Sigmoid colon (tissue), 4 donors: ENCODE measurements at regions not wholly inside any gene's neighbourhood (a gene's known extent, or its start where the extent isn't known, plus 50 kb on each side); places are given as distances from the start of the nearest gene placed in this dataset.

ENCODE experiments used
- CTCF ChIP-seq, 4 experiments: fragments of 450-650 bp in 3 of 4; fragments of 200-600 bp in 1 of 4; IDR thresholded peaks; one replicate each; pipeline ENCODE4 v1.5.1; 2016 to 2019; ENCODE audit warnings: antibody characterized with exemption in 4 of 4, mild to moderate bottlenecking in 3 of 4, moderate library complexity in 2 of 4
- EP300 ChIP-seq, 4 donors: sonication (generic); formaldehyde crosslinking; IDR thresholded peaks; one replicate each; pipeline ENCODE4 v1.6.1; 2017; ENCODE audit warnings: antibody characterized with exemption in 4 of 4
- POLR2A ChIP-seq, 2 donors: fragments of 450-650 bp; IDR thresholded peaks; one replicate each; pipeline ENCODE4 v1.6.1; 2016; ENCODE audit warnings: antibody characterized with exemption in 2 of 2, mild to moderate bottlenecking in 2 of 2, moderate library complexity in 2 of 2
- POLR2AphosphoS5 ChIP-seq, 4 donors: sonication (generic); formaldehyde crosslinking; IDR thresholded peaks; one replicate each; pipeline ENCODE4 v1.6.1; 2017; ENCODE audit warnings: antibody characterized with exemption in 4 of 4

DNA sequence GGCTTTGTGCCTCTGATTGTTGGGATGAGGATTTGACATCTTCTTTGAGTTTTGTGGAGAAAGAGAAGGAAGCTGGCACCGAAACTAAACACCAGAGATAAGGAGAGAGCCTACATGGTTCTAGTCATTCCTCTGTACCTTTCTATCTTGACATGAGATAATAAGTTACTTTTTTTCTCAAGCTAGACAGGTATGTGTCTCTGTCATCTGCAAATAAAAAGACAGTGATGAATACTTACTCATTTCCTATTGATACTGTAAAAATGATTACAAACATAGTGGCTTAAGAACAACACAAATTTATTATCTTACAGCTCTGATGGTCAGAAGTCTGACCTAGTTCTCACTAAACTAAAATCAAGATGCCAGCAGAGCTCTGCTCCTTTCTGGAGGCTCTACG lies 1391.2 kb downstream of the STIM2 start:
- TF ChIP-seq CTCF (IDR thresholded peaks at IDR 0.05) (no peak), POLR2A (IDR thresholded peaks at IDR 0.05) (no peak), EP300 (IDR thresholded peaks at IDR 0.05) (no peak), POLR2AphosphoS5 (IDR thresholded peaks at IDR 0.05) (no peak)
